IMR-90 (cell line): ENCODE measurements at regions not wholly inside any gene's neighbourhood (a gene's known extent, or its start where the extent isn't known, plus 50 kb on each side); places are given as distances from the start of the nearest gene placed in this dataset.
"Not testable (repeated sequence)": the region's sequence is repeated elsewhere in the genome, so short reads cannot be mapped to it uniquely, and the experiment has no call there.

Experiments used
- BHLHE40 ChIP-seq: fragments of 150-350 bp; IDR thresholded peaks from 2 replicates; pipeline ENCODE4 v1.6.1; 2016; ENCODE audit warnings: mild to moderate bottlenecking, low read depth, low read length
- CEBPB ChIP-seq: IDR thresholded peaks from 2 replicates; pipeline ENCODE4 v1.6.1; 2012; ENCODE audit warnings: low read depth, low read length, improper control_type of control experiment
- FOS ChIP-seq: fragments of 150-350 bp; IDR thresholded peaks from 2 replicates; pipeline ENCODE4 v1.6.1; 2016; ENCODE audit warnings: low read depth, low read length
- MAFK ChIP-seq: IDR thresholded peaks from 2 replicates; pipeline ENCODE4 v1.6.1; 2012; ENCODE audit warnings: low read depth, low read length, improper control_type of control experiment
- MAZ ChIP-seq: IDR thresholded peaks from 2 replicates; pipeline ENCODE4 v1.6.1; 2012; ENCODE audit warnings: low read depth, mild to moderate bottlenecking, low read length, improper control_type of control experiment, moderate library complexity, borderline replicate concordance
- MXI1 ChIP-seq: IDR thresholded peaks from 2 replicates; pipeline ENCODE4 v1.6.1; 2012; ENCODE audit warnings: low read depth, mild to moderate bottlenecking, low read length, moderate library complexity, borderline replicate concordance
- POLR2A ChIP-seq: IDR thresholded peaks from 2 replicates; pipeline ENCODE4 v1.6.1; 2012; ENCODE audit warnings: mild to moderate bottlenecking, low read depth, low read length
- RAD21 ChIP-seq: IDR thresholded peaks from 2 replicates; pipeline ENCODE4 v1.6.1; 2012; ENCODE audit warnings: low read length, improper control_type of control experiment
- RCOR1 ChIP-seq: IDR thresholded peaks from 2 replicates; pipeline ENCODE4 v1.6.1; 2012; ENCODE audit warnings: mild to moderate bottlenecking, low read length, improper control_type of control experiment; ENCODE audit not compliant: insufficient replicate concordance
- TF ChIP-seq, protein P1 (sequence below): fragments of 150-350 bp; IDR thresholded peaks from 2 replicates; pipeline ENCODE4 v1.6.1; 2017; ENCODE audit warnings: mild to moderate bottlenecking, antibody characterized with exemption, low read length, low read depth
- TF ChIP-seq, protein P2 (sequence below): conservative IDR thresholded peaks from 2 replicates; pipeline ENCODE4 v1.5.1; 2012; ENCODE audit warnings: mild to moderate bottlenecking, low read depth, low read length, improper control_type of control experiment

DNA sequence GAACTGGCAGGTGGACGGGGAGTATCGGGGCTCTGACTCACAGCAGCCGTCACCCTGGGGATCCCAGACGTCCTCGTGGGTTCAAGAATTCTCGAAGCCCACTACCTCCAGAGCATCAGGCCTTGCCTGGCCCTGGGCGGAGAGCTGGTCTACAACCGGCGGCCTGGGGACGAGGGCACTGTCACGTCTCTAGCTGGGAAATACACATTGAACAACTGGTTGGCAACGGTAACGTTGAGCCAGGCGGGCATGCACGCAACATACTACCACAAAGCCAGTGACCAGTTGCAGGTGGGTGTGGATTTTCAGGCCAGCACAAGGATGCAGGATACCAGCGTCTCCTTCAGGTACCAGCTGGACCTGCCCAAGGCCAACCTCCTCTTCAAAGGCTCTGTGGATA is 166.5 kb downstream of the POTEG start:
- not testable (repeated sequence) for TF ChIP-seq MXI1, POLR2A, FOS, CEBPB, MAFK, MAZ, BHLHE40, RAD21, RCOR1
- TF ChIP-seq, protein P1, sequence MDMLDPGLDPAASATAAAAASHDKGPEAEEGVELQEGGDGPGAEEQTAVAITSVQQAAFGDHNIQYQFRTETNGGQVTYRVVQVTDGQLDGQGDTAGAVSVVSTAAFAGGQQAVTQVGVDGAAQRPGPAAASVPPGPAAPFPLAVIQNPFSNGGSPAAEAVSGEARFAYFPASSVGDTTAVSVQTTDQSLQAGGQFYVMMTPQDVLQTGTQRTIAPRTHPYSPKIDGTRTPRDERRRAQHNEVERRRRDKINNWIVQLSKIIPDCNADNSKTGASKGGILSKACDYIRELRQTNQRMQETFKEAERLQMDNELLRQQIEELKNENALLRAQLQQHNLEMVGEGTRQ, result not testable (repeated sequence)
- TF ChIP-seq, protein P2, sequence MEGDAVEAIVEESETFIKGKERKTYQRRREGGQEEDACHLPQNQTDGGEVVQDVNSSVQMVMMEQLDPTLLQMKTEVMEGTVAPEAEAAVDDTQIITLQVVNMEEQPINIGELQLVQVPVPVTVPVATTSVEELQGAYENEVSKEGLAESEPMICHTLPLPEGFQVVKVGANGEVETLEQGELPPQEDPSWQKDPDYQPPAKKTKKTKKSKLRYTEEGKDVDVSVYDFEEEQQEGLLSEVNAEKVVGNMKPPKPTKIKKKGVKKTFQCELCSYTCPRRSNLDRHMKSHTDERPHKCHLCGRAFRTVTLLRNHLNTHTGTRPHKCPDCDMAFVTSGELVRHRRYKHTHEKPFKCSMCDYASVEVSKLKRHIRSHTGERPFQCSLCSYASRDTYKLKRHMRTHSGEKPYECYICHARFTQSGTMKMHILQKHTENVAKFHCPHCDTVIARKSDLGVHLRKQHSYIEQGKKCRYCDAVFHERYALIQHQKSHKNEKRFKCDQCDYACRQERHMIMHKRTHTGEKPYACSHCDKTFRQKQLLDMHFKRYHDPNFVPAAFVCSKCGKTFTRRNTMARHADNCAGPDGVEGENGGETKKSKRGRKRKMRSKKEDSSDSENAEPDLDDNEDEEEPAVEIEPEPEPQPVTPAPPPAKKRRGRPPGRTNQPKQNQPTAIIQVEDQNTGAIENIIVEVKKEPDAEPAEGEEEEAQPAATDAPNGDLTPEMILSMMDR, result not testable (repeated sequence)
